ENCODE measurements at regions not wholly inside any gene's neighbourhood (a gene's known extent, or its start where the extent isn't known, plus 50 kb on each side); places are given as distances from the start of the nearest gene placed in this dataset.

DNA sequence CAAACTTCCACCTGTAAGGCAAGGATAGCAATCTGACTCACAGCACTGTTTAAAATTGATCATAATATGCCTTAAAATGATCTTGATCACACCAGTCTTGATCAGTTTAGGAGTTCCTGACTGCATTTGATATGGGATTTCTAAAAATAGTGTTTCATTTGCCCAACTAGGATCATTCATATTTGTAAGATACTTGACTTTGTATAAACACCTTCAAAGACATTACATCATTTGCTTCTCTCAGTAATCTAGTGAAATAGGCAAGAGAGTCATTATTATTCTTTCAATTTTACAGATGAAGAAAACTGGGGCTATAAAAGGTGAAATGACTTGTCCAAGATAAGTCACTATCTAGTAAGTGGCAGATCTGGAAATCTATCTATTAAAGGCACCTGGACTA, 521.1 kb downstream of the GATA3 start:
- DNase-seq: no peak
- Histone ChIP-seq H3K4me3 (no peak overlapping the region), H3K27me3 (no peaks in the 10 kb centered on the region), H3K36me3 (no peaks in the 10 kb centered on the region), H3K9me3 (no peaks in the 10 kb centered on the region)

DNA sequence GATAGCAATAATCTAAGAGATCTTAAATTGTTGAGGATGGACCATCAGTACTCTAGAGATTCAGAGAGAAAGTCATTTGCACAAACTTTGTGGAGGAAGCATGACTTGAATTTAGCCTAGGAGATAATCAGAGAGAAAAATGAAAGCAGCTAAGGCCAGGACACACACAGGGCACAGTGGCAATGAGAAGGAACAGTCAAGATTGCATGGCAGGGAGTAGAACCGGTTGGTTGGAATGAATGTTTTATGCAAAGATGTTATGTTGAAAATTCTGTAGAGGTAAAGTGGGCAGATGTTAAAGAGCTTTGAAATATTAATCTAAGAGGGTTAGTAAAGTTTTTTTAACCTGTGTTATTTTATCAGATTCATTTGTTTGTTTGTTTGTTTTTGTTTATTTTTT, 521.8 kb downstream of the GATA3 start:
- no peak for DNase-seq
- no peaks in the 10 kb centered on the region for H3K27me3 ChIP-seq
- H3K36me3 ChIP-seq: no peaks in the 10 kb centered on the region
- H3K9me3 ChIP-seq: no peaks in the 10 kb centered on the region
- no peak overlapping the region for H3K4me3 ChIP-seq

DNA sequence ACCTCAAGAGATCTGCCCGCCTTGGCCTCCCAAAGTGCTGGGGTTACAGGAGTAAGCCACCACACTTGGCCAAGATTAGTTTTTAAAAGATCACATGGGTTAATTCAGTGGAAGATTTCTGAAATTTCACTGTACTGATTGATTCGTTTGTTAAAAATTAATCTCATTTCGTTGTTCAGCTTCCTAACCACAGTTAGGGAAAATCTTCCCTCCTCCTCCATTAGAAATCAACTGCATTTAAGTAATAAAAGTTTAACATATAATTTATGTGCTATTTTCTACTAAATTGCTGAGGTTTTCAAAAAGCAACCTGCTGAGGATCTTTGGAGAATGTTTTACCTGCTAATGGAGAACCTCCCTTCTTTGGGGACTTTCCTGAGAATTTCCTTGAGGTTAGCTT, 522.4 kb downstream of the GATA3 start:
- H3K36me3 ChIP-seq: no peaks in the 10 kb centered on the region
- no peak for DNase-seq
- no peaks in the 10 kb centered on the region for H3K9me3 ChIP-seq
- H3K27me3 ChIP-seq: no peaks in the 10 kb centered on the region
- no peak overlapping the region for H3K4me3 ChIP-seq

DNA sequence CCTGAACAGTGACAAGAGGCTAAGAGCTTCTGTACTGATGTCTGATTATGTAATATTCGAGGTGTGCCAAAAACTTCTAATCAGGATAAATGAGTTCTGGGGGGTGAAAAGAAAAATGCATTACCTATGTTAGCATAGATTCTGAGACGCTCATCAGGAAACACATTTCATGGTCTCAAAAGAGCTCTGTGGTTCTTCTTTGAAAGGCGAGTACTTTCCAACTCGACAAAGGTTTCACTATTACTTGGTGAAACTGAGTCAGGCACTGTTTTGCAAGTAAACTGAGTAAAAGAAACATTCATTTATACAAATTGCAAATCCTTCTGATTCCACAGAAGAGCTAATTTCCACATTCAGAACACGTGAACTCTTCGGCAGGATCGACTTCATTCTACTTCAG, 523.2 kb downstream of the GATA3 start:
- no peaks in the 10 kb centered on the region for H3K9me3 ChIP-seq
- H3K36me3 ChIP-seq: no peaks in the 10 kb centered on the region
- H3K4me3 ChIP-seq: no peak overlapping the region
- no peak for DNase-seq
- no peaks in the 10 kb centered on the region for H3K27me3 ChIP-seq

DNA sequence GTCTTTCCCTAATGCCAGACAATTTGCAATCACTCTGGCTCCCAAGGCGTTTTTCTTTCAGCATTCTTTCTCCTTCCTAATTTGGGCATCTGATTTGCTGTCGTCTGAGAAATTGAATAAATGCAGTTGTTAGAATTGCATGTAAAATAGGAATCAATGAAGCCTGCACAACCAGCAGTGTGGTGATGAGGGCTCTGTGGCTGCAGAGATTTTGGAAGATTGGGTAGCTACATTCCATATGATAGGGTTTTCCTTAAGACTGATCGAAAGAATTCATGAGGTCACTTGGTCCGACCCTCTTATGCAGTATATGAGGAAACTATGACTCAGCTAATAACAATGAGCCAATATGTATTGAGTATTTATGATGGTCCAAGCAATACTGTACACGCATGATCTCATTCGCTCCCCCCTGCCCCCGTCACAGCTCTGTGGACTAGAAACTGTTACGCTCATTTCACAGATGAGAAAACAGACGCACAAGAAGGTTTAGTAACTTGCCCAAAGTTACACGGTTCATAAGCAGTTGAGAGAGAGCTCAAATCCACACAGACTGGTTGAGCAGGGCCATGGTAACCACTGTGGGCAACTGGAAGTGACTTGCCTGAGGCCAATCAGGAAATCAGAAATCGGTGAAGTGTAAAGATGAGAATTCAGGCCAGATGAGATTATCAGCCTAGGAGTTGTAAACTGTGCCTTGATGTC, 527.2 kb downstream of the GATA3 start:
- H3K27me3 ChIP-seq: no peaks in the 10 kb centered on the region
- H3K9me3 ChIP-seq: no peaks in the 10 kb centered on the region
- H3K36me3 ChIP-seq: no peaks in the 10 kb centered on the region
- DNase-seq: no peak
- no peak overlapping the region for H3K4me3 ChIP-seq

DNA sequence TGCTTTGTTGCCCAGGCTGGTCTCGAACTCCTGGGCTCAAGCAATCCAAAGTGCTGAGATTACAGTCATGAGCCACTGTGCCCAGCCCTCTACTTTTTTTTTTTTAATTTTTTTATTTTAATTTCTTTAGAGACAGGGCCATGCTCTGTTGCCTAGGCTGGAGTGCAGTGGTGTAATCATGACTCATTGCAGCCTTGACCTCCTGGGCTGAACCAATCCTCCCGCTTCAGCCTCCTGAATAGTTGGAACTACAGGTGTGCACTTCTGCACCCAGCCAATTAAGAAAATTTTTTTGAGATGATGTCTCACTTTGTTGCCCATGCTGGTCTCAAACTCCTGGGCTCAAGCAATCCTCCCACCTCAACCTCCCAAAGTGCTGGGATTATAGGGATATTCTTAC, 528.6 kb downstream of the GATA3 start:
- H3K9me3 ChIP-seq: no peaks in the 10 kb centered on the region
- DNase-seq: no peak

DNA sequence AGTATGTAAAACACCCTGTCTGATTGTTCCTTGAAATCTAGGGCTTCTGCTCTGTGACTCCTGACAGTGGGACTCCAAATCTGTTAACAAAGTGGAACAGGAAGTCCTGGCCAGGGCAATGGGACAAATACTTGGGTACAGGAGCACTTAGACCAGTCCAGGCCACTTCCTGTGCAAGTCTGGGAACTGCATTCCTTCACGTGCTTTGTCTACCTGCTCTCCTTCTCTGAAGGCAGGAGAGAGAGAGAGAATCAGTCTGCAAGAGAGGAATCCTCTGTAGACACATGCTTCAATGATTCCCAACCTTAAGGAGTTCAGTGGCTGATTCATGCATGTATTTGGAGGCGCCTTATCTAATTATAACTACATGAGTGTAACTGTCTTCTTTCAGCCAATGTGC, 530.2 kb downstream of the GATA3 start:
- DNase-seq: no peak
- Histone ChIP-seq H3K27me3 (no peaks in the 10 kb centered on the region), H3K4me3 (no peak overlapping the region), H3K36me3 (no peaks in the 10 kb centered on the region), H3K9me3 (no peaks in the 10 kb centered on the region)

More for the DNA sequence above, 528.6 kb downstream of the GATA3 start:
- Histone ChIP-seq H3K27me3 (no peaks in the 10 kb centered on the region), H3K4me3 (no peak overlapping the region), H3K36me3 (no peaks in the 10 kb centered on the region)

DNA sequence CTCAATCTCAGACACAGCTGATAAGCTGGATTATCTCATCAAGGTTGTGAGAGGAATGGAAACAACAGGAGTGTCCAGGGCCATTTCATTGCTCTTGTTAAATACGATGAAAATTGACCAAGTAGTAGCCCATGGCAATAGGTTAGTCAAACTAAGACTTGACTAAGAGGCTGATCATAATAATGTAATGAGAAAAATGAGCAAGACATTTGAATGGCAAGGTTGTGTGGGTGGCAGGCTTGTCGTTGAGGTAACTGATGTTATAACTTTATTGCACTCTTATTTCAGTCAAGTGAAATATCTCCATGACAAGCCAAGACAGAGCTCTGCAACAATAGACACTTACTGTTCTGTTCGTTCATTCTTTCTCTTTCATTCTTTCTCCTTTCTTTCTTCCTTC, 532.0 kb downstream of the GATA3 start:
- no peak for DNase-seq
- no peaks in the 10 kb centered on the region for H3K36me3 ChIP-seq
- no peak overlapping the region for H3K4me3 ChIP-seq
- no peaks in the 10 kb centered on the region for H3K9me3 ChIP-seq
- H3K27me3 ChIP-seq: no peaks in the 10 kb centered on the region

DNA sequence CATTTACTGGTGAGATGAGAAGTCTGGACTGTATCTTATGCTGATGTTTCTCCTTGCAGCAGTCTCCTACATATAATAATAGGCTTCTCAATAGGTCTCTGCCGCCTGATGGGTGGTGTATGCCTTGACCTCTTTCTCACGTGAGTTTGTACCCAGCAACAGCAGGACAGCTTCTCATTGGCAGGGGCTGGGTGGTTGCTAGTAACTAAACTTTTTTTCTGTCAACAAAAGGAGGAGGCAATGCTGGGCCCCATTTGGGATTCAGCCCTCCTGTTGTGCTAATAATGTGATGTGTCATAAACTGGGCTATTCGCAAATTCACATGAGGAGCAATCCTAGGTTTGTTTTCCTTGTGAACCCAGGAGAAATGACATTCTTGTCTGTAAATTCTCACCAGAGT, 533.6 kb downstream of the GATA3 start:
- H3K9me3 ChIP-seq: no peaks in the 10 kb centered on the region
- no peaks in the 10 kb centered on the region for H3K36me3 ChIP-seq
- no peak overlapping the region for H3K4me3 ChIP-seq
- no peaks in the 10 kb centered on the region for H3K27me3 ChIP-seq
- DNase-seq: no peak

DNA sequence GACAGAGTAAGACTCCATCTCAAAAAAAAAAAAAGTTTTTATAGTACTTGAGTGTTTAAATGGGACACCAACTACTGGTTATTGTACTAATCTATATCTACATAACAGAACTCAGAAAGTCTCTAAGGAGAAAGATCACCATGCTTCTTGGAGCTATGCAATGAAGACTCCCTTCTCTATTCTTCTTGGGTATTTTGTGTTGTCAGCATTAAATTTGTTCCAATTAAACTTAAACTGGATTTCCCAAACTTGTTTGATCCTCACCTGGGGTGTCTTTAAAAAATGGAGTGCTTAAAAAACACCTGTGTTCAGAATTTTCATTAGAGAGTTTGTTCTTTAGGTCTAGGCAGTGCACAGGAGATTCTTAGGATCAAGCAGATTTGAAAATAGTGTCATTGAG, 536.0 kb downstream of the GATA3 start:
- H3K4me3 ChIP-seq: no peak overlapping the region
- DNase-seq: no peak
- H3K36me3 ChIP-seq: no peaks in the 10 kb centered on the region
- no peaks in the 10 kb centered on the region for H3K9me3 ChIP-seq
- H3K27me3 ChIP-seq: no peaks in the 10 kb centered on the region

DNA sequence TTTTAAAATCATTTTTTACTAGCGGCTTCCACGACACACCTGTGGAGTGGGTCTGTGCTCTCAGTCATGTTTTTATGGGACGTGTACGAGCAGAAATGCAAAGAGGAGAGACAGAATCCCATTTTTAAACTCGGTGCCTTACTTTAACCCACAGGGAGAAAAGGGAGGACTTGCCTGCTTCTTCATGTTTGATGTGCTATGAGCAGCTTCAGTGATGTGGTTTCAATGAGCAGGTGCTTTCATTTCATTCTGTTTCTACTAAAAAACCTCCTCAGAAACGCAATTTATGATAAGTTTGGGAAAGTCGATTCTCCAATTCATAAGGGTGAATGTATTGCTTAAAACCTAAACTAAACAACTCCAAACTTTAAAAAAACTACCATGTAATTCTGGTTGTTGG, 537.2 kb downstream of the GATA3 start:
- no peaks in the 10 kb centered on the region for H3K36me3 ChIP-seq
- no peak for DNase-seq
- H3K9me3 ChIP-seq: no peaks in the 10 kb centered on the region
- no peak overlapping the region for H3K4me3 ChIP-seq
- no peaks in the 10 kb centered on the region for H3K27me3 ChIP-seq

DNA sequence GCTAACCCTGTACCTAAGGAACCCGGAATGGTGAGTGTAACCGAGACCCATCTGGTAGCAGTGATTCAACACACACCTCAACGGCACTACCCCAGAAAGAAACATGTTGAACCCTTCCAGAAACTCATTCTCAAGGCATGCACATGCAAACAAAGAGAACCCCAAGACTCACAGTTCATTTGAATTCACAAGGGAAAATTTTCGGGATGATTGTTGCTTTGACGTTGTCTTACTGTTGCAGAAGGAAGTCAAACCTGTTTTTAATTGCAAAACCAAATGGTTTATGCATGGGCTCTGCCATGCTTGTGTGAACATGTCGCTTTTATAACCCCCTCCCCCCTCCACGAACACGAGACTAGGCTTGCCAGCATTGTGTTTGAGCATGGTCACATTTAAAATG, 539.7 kb downstream of the GATA3 start:
- Histone ChIP-seq H3K27me3 (no peaks in the 10 kb centered on the region), H3K36me3 (no peaks in the 10 kb centered on the region), H3K4me3 (no peak overlapping the region), H3K9me3 (no peaks in the 10 kb centered on the region)
- no peak for DNase-seq

DNA sequence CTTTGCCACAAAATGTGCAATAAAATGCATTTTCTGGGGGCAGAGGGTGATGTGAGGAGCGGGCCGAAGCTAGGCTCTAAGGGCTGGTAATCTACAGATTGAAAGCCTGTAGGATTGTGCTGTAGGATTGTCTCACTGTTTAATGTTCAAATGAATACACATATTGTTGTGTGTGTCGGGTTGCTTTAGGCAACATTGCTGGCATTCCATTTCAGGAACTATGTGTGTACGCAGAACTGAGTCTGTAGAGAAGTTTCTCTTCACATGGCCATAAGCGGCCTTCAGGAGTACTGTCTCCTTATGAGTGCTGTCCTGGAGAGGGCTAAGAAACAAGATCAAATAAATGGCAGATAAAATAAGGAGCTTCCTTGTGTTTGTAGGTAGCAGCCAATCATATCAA, 540.2 kb downstream of the GATA3 start:
- Histone ChIP-seq H3K27me3 (no peaks in the 10 kb centered on the region), H3K4me3 (no peak overlapping the region), H3K9me3 (no peaks in the 10 kb centered on the region), H3K36me3 (no peaks in the 10 kb centered on the region)
- no peak for DNase-seq

DNA sequence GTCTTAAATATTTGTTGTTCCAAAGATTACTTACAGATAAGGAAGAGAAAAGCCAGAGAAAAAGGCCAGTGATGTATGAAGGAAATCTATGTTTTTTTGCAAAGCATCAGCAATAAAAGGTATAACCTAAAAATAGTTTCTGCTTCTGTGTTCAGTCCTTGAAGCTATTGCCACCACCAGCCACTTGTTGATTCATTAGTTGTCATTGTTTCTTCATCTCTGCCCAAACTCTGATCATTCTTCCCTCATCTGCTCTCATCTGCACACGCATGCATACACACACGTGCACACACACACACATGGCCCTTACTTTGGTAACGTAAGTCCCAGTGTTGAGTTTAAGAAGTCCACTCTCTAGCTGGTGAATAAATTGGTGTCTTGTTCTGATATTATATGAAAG, 540.7 kb downstream of the GATA3 start:
- Histone ChIP-seq H3K9me3 (no peaks in the 10 kb centered on the region), H3K4me3 (no peak overlapping the region)
- DNase-seq: no peak

DNA sequence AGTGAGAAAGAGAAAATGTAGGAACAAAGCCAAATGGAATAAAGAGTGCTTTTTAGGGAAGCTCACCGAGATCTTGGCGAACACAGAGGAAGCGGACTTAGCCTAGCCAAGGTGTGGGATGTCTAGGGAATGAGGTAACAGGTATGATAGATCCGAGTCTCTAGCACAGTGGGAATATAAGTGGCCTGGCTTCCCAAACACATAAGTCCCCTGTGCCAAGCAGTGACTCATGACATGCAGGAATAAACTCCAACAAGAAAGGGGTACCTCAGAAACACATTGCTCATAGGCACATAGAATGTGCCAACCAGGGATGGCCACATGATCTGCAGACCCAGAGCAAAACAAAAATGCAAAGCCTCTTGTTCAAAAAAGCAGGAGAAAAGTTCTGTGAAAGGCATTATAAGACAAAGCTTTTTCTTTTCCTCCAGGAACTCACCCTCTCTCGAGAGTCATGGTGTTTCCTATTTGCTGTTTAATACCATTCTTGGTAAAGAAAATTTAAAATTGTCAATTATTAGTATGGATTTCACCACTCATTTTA, 542.5 kb downstream of the GATA3 start:
- H3K9me3 ChIP-seq: peaks cover 2% of the 10 kb centered on the region; the same call in 1 of the 2 replicates
- DNase-seq: peak; percentile 78
- H3K36me3 ChIP-seq: no peaks in the 10 kb centered on the region
- no peak overlapping the region for H3K4me3 ChIP-seq
- no peaks in the 10 kb centered on the region for H3K27me3 ChIP-seq

More for the DNA sequence above, 540.7 kb downstream of the GATA3 start:
- Histone ChIP-seq H3K27me3 (no peaks in the 10 kb centered on the region), H3K36me3 (no peaks in the 10 kb centered on the region)

DNA sequence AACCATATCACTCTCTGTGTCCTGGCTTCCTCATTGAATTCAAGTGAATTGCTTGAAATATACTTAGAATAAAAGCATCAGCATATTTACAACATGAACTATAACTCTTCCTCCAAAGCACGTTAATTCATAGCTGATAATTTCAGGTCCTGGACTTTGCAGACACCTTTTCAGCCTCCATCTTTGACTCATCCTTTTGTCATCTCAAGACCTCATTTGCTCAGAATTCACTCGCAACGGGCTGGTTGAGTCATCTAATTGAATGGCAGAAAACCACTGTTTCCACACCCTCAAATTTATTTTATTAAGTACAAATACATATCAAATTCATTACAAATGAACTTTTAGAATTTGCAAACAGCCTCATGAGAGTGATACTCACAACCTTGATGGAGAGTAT, 545.7 kb downstream of the GATA3 start:
- peaks cover 7% of the 10 kb centered on the region for H3K9me3 ChIP-seq
- DNase-seq: peak; percentile 15
- H3K4me3 ChIP-seq: no peak overlapping the region
- no peaks in the 10 kb centered on the region for H3K36me3 ChIP-seq
- no peaks in the 10 kb centered on the region for H3K27me3 ChIP-seq

DNA sequence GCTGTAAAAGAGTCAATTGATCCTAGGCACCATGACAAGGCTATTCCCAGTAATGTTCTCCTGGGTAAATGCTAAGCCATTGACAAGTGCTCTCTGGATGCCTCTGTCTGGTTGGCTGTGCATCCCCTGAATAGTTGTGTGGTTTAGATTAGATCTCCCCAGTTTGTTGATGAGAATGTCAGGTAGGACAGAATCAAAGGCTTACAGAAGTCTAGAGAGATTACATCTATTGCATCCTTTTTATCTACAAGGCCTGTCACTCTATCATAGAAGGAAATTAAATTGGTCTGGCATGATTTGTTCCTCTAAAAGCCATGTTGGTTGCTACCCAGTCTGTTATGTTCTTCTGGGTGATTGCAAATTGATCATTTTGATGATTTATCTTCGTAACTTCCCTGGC, 548.3 kb downstream of the GATA3 start:
- no peak for DNase-seq
- no peak overlapping the region for H3K4me3 ChIP-seq
- H3K36me3 ChIP-seq: no peaks in the 10 kb centered on the region
- H3K9me3 ChIP-seq: peaks cover 20% of the 10 kb centered on the region
- no peaks in the 10 kb centered on the region for H3K27me3 ChIP-seq

DNA sequence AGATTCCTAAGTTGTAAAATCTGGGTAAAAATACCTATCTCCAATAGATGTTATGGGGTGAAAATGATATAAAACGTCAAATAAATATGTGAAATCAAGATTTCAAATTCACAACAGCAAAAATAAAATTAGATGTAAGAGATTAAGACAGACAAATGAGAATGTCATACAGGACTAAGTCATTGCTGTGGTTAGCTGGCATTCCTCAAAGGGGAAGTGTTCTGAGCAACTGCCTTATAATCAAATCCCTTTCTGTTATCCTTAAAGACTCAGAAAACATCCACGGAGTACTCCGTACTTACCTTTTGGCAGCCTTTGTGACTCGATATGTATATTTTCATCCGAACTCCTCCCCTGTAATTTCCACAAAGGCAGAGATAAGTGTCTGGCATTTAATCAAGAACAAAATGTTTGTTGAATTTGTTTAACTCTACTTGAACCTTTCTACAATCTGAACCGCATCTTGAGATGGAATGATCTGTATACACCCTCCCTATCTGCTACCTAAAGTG, 559.6 kb downstream of the GATA3 start:
- no peaks in the 10 kb centered on the region for H3K36me3 ChIP-seq
- H3K27me3 ChIP-seq: no peaks in the 10 kb centered on the region
- no peak overlapping the region for H3K4me3 ChIP-seq
- H3K9me3 ChIP-seq: no peaks in the 10 kb centered on the region
- DNase-seq: no peak
